Astrocyte of the hippocampus (primary cell): ENCODE measurements at regions not wholly inside any gene's neighbourhood (a gene's known extent, or its start where the extent isn't known, plus 50 kb on each side); places are given as distances from the start of the nearest gene placed in this dataset.
A peak's percentile ranks its signal among the peaks of the same experiment; 100 is the strongest.

ENCODE experiments used
- DNase-seq: peaks from one replicate; pipeline ENCODE4 v3.0.0; 2011; ENCODE audit warnings: low read depth, low spot score

DNA sequence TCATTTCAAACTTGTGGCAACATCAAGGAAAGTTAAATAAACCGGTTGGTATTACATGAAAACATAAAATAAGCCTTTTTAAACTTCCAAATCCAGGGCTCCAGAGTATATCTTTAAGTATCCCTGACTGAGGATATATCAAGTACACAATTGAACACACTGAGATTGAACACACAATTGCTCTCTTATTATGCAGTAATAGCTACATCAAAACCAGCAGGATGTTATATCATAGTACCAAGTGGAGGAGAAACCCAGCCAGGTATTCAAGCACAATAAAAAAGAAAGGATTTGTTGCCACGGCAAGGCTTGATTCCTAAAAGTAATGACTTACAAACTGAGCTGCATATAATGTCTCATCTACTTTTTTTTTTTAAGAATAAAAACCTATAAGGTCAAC, 605.8 kb downstream of the SPOCK3 start:
- DNase-seq, result no peak

DNA sequence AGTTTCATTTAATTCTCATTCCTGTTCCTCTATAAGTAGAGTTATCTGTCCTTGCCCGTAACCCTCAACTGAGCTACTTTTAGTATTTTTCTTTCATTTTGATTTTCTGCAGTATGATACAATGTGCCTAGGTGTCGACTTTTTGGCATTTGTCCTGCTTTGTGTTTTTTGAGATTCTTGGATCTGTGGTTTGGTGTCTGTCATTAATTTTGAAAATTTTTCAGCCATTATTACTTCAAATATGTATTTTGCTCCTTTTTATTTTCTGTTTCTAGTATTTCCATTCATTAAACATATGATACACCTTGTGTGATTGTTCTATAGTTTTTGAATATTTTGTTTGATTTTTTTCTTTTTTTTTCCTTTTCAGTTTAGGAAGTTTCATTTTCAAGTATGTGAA, 598.9 kb downstream of the SPOCK3 start:
- DNase-seq, result no peak

- no peak for DNase-seq
Measured at GRCh38 chr4:166637816-166638215, 596.5 kb downstream of the SPOCK3 start.

DNA sequence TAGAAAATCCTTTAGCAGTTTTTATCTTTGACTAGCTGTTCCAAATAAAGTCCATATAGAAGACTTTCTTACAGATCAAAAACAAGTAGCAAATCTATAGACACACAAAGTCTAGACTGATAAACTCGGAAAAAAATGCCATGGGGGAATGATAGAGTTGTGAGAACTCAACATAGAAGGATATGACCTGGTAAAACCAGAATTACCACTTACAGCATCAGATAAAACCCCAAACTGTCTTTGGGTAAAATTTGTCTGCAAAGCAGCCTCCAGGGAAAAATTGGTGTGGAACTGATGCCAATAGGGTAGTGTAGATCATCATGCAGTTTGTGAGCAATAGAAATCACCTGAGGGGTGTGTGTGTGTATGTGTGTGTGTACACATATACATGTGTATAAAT, 579.1 kb downstream of the SPOCK3 start:
- no peak for DNase-seq

DNA sequence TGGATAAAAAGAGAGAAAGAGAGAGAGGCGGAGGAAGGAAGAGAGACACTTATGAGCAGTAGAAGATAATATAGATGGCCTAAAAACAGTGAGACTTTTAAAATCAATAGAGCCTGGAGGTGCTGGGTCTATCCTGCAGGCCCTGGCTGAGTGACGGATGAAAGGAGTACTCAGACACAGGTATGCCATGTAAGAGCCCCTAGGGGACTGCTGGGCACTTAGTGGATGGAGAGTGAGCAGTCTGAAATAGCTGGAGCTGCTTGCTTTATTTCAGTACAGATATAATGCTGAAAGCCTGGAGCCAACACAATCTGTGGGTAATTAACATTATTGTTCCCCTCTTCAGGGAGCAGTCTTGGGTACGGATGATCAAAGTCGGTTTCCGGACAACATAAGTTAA, 578.6 kb downstream of the SPOCK3 start:
- no peak for DNase-seq

GRCh38 chr4:166657261-166657660, 577.0 kb downstream of the SPOCK3 start:
- DNase-seq, result peak; percentile 62

GRCh38 chr4:166658585-166658984, 575.7 kb downstream of the SPOCK3 start:
- no peak for DNase-seq

GRCh38 chr4:166662266-166662843, 571.9 kb downstream of the SPOCK3 start:
- no peak for DNase-seq

GRCh38 chr4:166670341-166670740, 564.0 kb downstream of the SPOCK3 start:
- no peak for DNase-seq

DNA sequence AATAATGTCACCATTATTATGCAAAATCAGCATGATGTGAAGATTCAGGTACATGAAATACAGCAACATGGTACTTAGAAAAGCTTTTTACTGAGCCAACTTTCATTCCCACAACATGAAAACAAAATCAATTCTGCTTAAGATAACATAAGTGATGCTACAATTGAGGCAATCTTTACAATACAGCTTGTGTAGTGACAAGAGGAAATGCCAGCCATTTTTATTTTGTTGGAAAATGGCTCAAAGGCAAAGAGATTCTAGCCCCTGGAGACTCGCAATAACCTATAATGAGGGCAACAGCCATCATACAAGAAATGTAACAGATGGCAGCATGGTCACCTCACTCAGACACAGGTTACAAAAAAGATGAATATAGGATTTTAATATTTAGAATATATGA, 560.4 kb downstream of the SPOCK3 start:
- no peak for DNase-seq

DNA sequence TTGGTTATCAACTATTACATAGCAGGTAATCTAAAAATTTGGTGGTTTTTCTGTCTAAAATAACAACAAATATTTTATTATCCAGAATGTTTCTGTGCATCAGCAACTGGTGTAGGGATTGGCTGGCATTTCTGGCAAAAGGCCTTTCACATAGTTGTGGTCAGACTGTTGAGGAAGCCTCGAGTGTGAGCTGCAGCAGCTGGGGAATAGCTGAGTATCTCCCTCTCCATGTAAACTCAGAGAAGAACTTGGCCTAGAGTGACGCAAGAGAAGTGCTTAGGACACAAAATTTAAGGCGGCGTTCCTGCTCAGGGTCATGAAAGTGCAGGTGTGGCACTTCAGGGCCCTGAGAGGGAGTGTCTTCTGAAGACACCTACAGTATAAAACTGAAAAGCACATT, 558.9 kb downstream of the SPOCK3 start:
- peak; percentile 84 for DNase-seq

DNA sequence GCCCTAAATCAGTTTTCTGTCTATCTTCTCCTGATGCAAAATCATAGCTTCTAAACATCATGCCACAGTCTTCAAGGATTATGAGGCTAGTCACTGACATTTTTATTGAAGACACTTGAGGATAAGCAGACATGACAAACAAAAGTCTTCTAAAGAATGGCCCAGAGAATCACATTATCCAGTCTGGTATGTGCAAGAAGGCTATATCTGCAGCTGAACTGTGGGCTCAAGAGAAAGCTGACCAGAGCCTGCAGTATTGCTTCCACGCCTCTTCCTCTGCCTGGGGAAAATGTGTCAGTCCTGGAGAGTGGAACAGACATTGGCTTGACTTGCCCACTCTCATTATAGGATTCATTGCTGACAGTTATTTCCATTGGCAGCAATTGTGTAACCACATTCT, 553.5 kb downstream of the SPOCK3 start:
- DNase-seq, result no peak

- no peak for DNase-seq
Measured at GRCh38 chr4:166682200-166682599, 552.1 kb downstream of the SPOCK3 start.
